NCI-H510A (cell line): ENCODE measurements at regions not wholly inside any gene's neighbourhood (a gene's known extent, or its start where the extent isn't known, plus 50 kb on each side); places are given as distances from the start of the nearest gene placed in this dataset.

Source experiments
- DNase-seq: peaks from one replicate; lab custom pipeline; 2025; lab: John Stamatoyannopoulos, UW

GRCh38 chr10:113442336-113442735, 110.5 kb upstream of the HABP2 start:
- no peak for DNase-seq

DNA sequence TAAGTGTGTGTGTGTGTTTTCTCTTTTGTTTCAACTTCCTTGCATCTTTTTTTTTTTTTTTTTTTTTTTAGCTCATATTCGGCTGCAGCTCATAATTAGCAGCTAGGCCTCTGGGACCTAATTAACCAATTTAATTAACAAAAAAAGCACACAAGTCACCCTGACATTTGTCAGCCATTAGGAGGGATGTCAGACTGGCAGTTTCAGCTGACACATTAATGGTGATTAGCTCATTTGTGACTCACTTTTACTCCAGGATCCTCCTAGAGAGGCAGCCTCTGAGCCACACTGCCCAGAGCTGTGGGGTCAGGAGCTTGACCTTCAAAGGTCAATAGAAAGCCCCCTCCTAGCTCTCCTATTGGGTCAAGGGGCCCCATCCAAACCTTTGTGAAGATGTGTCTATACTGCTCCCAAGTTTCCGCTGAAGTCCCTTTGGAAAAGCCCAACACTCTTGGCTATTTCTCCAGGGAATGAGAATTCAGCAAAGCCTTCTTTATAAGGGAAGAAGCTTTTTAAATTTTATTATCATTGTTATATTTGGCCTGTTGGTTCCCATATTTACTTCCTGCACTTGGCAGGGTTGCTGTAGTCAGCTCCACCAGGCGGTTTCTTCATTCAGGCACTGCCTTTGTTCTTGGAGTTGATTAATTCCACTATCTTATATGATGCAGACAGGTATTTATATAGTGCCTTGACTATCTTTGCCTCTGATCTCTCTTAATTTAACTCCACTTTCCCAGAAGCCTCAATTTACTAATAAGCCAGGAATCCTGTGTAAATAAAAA, 109.5 kb upstream of the HABP2 start:
- DNase-seq, result no peak

DNA sequence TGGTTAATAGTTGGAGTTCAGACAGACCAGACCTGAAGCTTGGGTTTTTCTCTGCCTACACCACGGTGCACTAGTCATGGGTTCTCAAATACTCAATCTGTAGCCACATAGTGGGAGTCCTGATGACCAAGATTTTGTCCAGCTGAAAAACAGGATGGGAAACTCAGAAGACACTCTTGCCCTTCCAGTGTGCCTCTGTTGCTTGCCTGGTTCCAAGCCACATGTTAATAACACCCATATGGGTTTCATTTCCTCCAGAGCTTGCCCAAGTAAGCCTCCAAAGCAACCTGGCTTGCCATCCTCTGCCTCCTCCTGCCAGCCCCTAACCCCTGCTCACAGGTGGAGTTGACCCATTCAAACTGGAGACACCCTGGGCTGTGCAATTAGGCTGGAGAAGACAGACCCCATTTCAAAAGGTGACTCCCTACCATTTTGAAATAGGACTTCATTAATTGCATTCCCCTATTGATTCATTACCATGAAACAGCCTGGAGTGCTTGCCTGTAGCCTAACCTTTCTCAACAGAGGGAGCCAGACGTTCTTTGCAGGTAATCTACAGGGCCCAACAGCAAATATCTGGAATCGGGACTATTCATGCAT, 108.0 kb upstream of the HABP2 start:
- no peak for DNase-seq

DNA sequence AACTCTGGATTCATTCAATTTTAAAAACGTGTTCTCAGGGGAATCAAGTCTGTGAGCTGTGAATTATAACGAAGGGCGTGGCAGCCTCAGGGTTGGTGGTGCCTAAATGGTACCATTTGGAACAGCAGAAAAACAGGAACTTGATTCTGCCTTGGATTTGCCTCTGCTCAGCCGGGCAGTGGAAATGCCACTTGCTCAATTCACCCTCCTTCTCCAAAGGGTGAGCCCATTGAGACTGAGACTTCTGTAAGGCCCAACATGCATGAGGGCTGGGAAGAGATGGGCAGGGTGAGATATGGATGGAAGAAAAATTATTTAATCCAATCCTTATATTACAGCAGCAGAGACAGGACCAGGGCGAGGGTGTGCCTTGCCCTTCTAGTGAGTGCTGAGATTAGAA, 107.1 kb upstream of the HABP2 start:
- no peak for DNase-seq

- DNase-seq, result no peak
These were observed 106.1 kb upstream of the HABP2 start for GRCh38 chr10:113446739-113447138.

- DNase-seq, result no peak
These were observed 105.6 kb upstream of the HABP2 start for GRCh38 chr10:113447278-113447677.

DNA sequence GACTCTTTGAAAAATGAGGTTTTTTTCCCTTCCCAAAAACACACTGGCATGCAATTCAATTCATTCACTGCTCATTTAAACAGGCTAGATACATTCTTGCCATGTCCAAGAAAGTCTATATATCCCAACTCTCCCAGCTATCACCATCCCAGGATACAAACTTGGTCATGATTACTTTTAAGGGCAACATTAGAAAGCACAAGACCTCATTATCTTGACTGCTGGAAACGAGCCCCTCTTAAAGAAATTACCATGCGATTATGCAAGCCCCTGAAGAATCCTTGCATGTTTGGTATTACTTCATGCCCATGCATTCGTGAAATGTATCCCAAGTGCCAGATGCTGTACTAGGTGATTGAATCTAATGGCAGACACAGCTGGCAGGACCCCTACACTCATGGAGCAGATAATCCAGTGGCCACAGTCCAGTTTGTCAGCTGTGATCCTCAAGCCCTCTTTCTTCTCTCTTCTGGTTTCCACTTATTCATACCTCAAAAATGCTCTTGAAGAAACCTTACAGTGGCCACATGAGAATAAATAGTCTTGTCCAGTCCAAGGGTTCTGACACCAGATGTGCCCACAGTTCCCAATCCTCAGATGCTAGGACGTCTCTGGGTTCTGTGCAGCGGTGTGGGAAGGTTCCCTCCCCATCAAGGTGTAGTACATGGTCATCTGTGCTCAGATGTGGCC, 103.7 kb upstream of the HABP2 start:
- no peak for DNase-seq

- DNase-seq, result no peak
These were observed 102.6 kb upstream of the HABP2 start for GRCh38 chr10:113450046-113450804.

DNA sequence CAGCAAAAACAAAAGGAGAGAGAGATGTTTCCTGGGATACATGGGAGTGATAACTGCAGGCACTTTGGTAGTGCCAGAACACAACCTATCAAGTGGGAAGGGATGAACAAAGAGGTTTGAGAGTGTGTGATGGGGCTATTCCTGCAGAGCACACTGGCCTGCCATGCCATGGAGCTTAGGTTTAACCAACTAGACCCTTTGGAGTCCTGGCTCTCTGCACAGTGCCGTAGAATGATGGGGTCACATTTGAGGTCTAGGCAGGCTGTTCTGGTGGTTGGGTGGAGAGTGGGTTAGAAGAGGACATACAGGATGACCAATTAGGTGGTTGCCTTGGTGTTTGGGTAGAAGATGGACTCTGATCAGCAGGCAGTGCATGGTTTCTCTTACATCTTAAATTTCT, 101.9 kb upstream of the HABP2 start:
- no peak for DNase-seq

- DNase-seq, result no peak
These were observed 100.6 kb upstream of the HABP2 start for GRCh38 chr10:113452146-113452845.

- DNase-seq, result no peak
These were observed 99.5 kb upstream of the HABP2 start for GRCh38 chr10:113453351-113453750.

- DNase-seq, result no peak
These were observed 98.4 kb upstream of the HABP2 start for GRCh38 chr10:113454341-113455061.

GRCh38 chr10:113455947-113456346, 96.9 kb upstream of the HABP2 start:
- peak; percentile 12 for DNase-seq

- no peak for DNase-seq
These were observed 96.1 kb upstream of the HABP2 start for GRCh38 chr10:113456741-113457140.

DNA sequence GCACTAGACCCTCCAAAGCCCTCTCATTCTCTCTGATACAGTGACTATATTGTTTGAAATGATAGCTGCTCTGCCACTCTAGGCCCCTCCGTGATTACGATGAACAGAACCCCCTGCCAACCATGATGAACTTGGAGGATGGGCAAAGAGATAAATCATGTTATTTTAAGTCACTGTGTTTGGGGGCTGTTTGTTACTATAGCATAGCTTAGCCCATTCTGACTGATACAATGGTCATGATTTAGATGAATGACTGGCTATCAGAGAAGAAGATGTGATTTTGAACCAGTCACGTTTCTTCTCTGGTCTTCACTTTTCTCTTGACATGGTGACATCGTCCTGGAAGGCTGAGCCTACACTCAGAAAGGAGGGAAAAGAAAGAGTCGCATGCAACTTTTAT, 95.4 kb upstream of the HABP2 start:
- DNase-seq, result no peak

DNA sequence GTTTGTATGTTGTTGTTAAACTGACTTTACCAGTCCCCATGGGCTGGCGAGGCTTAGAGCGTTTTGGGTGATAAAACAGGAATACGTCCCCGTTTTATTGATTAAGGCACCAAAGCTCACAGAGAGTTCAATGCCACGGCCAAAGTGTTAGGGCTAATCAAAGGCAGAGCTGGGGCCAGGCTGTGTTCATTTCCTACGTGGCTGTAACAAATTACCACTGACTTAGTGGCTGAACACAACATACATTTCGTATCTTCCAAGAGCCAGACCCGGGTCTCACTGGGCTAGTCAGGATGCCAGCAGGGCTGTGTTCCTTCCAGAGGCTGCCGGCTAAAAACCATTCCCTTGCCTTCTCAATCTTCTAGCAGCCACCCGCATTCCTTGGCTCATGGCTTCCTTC, 94.4 kb upstream of the HABP2 start:
- DNase-seq, result no peak

DNA sequence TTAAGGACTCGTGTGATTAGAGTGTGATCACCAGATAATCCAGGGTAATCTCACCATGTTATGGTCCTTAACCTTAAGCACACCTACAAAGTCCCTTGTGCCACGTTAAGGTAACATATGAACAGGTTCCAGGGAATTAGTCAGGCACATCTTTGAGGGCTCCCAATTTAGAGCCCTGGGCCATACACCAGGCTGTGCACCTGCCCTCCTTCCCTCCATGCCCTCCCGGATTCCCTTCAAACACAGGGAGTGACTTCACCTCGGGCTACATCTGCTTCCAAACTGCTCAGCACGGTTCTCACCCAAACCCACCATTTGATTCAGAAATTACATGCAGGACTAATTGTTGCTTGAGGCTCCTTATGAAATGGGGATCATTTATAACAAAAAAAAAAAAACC, 93.9 kb upstream of the HABP2 start:
- no peak for DNase-seq

DNA sequence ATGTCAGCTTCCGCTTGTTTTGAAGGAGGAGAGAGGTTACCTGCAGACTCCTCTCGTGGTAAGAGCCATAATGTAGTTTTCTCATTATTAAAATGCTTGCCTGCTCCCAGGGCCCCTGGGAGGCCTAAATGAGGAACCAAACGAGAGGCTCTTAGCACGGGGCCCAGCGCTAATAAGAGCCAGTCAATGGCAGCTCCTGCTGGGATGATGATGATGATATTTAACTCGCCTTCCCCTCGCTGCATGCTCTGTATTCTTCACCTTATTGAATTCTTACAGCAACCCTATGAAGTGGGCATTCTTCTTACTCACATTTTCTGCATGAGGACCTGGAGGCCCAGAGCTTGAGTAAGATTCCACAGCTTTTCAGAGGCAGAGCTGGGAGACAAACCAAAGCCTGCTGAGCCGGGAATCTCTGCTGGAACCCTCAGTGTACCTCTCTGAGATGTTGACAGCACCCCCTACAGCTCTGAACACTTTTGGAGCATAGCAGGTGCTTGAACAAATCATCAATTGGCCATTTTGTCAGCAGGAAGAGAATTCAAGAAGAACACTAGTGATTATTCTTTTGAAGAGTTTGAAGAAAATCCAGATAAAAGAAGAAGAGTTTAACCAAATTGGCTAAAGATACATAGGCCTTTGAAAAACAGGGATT, 93.1 kb upstream of the HABP2 start:
- no peak for DNase-seq

DNA sequence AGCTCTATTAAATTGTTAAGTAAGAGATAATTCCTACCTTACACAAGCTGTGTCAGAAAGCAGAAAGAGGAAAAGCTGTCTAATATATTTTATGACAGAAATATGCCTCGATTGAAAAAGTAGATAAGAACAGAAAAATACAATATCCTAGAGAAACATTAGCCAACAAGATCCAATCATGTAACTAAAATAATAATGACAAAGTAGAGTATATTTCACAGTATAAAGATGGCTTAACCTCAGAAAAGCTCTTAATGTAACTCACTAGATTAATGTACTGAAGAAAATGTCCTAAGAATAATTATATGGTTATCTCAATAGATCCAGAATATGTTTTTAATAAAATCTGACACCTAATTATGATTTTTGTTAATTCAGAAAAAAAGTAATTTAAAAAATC, 89.8 kb upstream of the HABP2 start:
- no peak for DNase-seq

DNA sequence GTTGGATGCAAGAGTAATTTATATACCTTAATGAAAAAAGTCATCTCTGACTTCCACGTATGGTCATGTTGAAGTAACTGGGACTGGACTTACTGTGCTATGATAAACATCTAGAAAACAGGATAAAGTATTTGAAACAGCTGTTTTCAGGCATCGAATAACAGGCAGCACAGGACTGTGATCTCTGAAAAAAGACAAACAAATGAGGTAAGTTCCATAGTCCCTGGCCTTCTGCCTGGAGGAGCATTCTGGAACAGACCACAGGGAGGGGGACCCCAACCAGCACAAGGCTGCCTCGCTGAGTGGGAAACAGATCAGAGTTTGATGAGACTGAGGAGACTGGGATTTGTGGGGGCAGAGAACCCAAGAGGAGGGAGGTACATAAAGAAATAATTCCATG, 89.1 kb upstream of the HABP2 start:
- DNase-seq, result no peak

GRCh38 chr10:113469796-113470195, 83.1 kb upstream of the HABP2 start:
- DNase-seq, result no peak
